Neuronal stem cell (in vitro differentiated cells): ENCODE measurements at regions not wholly inside any gene's neighbourhood (a gene's known extent, or its start where the extent isn't known, plus 50 kb on each side); places are given as distances from the start of the nearest gene placed in this dataset.

ENCODE experiments used
- DNase-seq: peaks from one replicate; pipeline ENCODE4 v3.0.0-alpha.2; 2013; ENCODE audit warnings: low spot score
- H2AFZ ChIP-seq: one replicate; pipeline ENCODE4 v1.6.1; 2013; ENCODE audit warnings: mild to moderate bottlenecking, low read length, inconsistent platforms
- H2AK5ac ChIP-seq: 2 replicates; pipeline ENCODE4 v1.6.1; 2013; ENCODE audit warnings: low read depth, mild to moderate bottlenecking, inconsistent platforms, low read length, moderate library complexity, mixed read lengths
- H2BK120ac ChIP-seq: 2 replicates; pipeline ENCODE4 v1.6.1; 2013; ENCODE audit warnings: low read depth, mild to moderate bottlenecking, inconsistent platforms, low read length, moderate library complexity, mixed read lengths
- H2BK12ac ChIP-seq: one replicate; pipeline ENCODE4 v1.6.1; 2013; ENCODE audit warnings: low read length, inconsistent platforms
- H2BK15ac ChIP-seq: 2 replicates; pipeline ENCODE4 v1.6.1; 2013; ENCODE audit warnings: mild to moderate bottlenecking, low read length, inconsistent platforms, mixed read lengths
- H2BK5ac ChIP-seq: one replicate; pipeline ENCODE4 v1.6.1; 2013; ENCODE audit warnings: inconsistent platforms, mild to moderate bottlenecking, low read length, moderate library complexity
- H3K14ac ChIP-seq: one replicate; pipeline ENCODE4 v1.6.1; 2013; ENCODE audit warnings: low read length, inconsistent platforms
- H3K18ac ChIP-seq: 2 replicates; pipeline ENCODE4 v1.6.1; 2013; ENCODE audit warnings: low read length, inconsistent platforms
- H3K23ac ChIP-seq: 2 replicates; pipeline ENCODE4 v1.6.1; 2013; ENCODE audit warnings: low read depth, mild to moderate bottlenecking, mixed read lengths, low read length, inconsistent platforms; ENCODE audit not compliant: poor library complexity
- H3K27ac ChIP-seq: replicated peaks from 3 replicates; pipeline ENCODE4 v1.5.1; 2013; ENCODE audit warnings: low read length, inconsistent platforms
- H3K27me3 ChIP-seq, 3 experiments: 2 replicates each; pipeline ENCODE4 v1.6.1; 2013; ENCODE audit warnings: low read length in 3 of 3, mild to moderate bottlenecking in 2 of 3, inconsistent platforms in 1 of 3, low read depth in 1 of 3, mixed read lengths in 1 of 3, moderate library complexity in 1 of 3; ENCODE audit not compliant: control insufficient read depth in 3 of 3, insufficient read depth in 3 of 3
- H3K36me3 ChIP-seq, 2 donors: replicated peaks in 1 of 2; 2 replicates each; pipeline ENCODE4 v1.6.1; 2013; ENCODE audit warnings: low read length in 2 of 2; ENCODE audit not compliant: control insufficient read depth in 2 of 2, insufficient read depth in 2 of 2
- H3K4ac ChIP-seq: 2 replicates; pipeline ENCODE4 v1.6.1; 2013; ENCODE audit warnings: inconsistent platforms, mild to moderate bottlenecking, low read length, moderate library complexity
- H3K4me1 ChIP-seq, 2 donors: 1 replicate in 1 of 2; 2 replicates in 1 of 2; pipeline ENCODE4 v1.6.1; 2013; ENCODE audit warnings: low read length in 2 of 2, low read depth in 1 of 2; ENCODE audit not compliant: control insufficient read depth in 2 of 2, insufficient read depth in 1 of 2
- H3K4me2 ChIP-seq: one replicate; pipeline ENCODE4 v1.6.1; 2013; ENCODE audit warnings: mild to moderate bottlenecking, low read length, inconsistent platforms; ENCODE audit not compliant: insufficient read depth, poor library complexity, severe bottlenecking
- H3K4me3 ChIP-seq, 2 donors: 2 replicates each; pipeline ENCODE4 v1.5.1; 2013; ENCODE audit warnings: low read length in 2 of 2, mild to moderate bottlenecking in 2 of 2, inconsistent platforms in 1 of 2, moderate library complexity in 1 of 2
- H3K79me1 ChIP-seq: one replicate; pipeline ENCODE4 v1.6.1; 2013; ENCODE audit warnings: low read depth, mild to moderate bottlenecking, inconsistent platforms, low read length, moderate library complexity
- H3K9ac ChIP-seq: one replicate; pipeline ENCODE4 v1.6.1; 2013; ENCODE audit warnings: mild to moderate bottlenecking, low read depth, low read length, inconsistent platforms; ENCODE audit not compliant: poor library complexity
- H3K9me3 ChIP-seq, 2 donors: replicated peaks in 1 of 2; 2 replicates each; pipeline versions ENCODE3 to v1.6.1; 2013; ENCODE audit warnings: low read length in 2 of 2, mild to moderate bottlenecking in 2 of 2, inconsistent platforms in 1 of 2, low read depth in 1 of 2, mixed read lengths in 1 of 2, moderate library complexity in 1 of 2; ENCODE audit not compliant: control insufficient read depth in 2 of 2, insufficient read depth in 1 of 2
- H4K8ac ChIP-seq: one replicate; pipeline ENCODE4 v1.6.1; 2013; ENCODE audit warnings: low read depth, mild to moderate bottlenecking, inconsistent platforms, low read length, moderate library complexity
- H4K91ac ChIP-seq: one replicate; pipeline ENCODE4 v1.6.1; 2013; ENCODE audit warnings: low read length, low read depth, mild to moderate bottlenecking, inconsistent platforms; ENCODE audit not compliant: poor library complexity
- WGBS, 2 donors: extraction: QIAGEN DNeasy Blood & Tissue Kit; methylation state at CpG; one replicate each; pipeline ENCODE4 v1.1.7; 2013; ENCODE audit warnings: missing lambda C conversion rate in 2 of 2, mixed read lengths in 1 of 2; ENCODE audit not compliant: insufficient read length in 2 of 2, insufficient replicate concordance in 1 of 2; ENCODE audit errors: extremely low coverage in 2 of 2; 5-methylcytosine and 5-hydroxymethylcytosine counted together

GRCh38 chr2:115946891-115947290, 1504.5 kb downstream of the DPP10 start:
- Histone ChIP-seq H3K4me3 (no peak overlapping the region), H3K36me3 (no peaks in the 10 kb centered on the region), H3K14ac (no peak overlapping the region), H2AK5ac (no peak overlapping the region), H2BK15ac (no peak overlapping the region), H2BK120ac (no peak overlapping the region), H3K9me3 (no peaks in the 10 kb centered on the region), H2BK5ac (no peak overlapping the region), H3K27me3 (no peaks in the 10 kb centered on the region), H3K4ac (no peak overlapping the region), H3K9ac (no peak overlapping the region), H2AFZ (no peak overlapping the region), H4K91ac (no peak overlapping the region), H3K23ac (no peak overlapping the region), H3K18ac (no peak overlapping the region), H3K79me1 (no peaks in the 10 kb centered on the region), H2BK12ac (no peak overlapping the region), H3K4me2 (no peak overlapping the region), H3K4me1 (no peaks in the 10 kb centered on the region), H4K8ac (no peak overlapping the region), H3K27ac (no peak overlapping the region)
- WGBS, 2 donors, result no CpG with 5 or more reads among the region's 2 CpGs
- no peak for DNase-seq

GRCh38 chr2:115976916-115977315, 1534.5 kb downstream of the DPP10 start:
- H3K4me2 ChIP-seq, result no peak overlapping the region
- no peak overlapping the region for H2AFZ ChIP-seq
- no peak overlapping the region for H2AK5ac ChIP-seq
- no peaks in the 10 kb centered on the region for H3K36me3 ChIP-seq
- no peak overlapping the region for H2BK15ac ChIP-seq
- WGBS, 2 donors, result no CpG with 5 or more reads among the region's 1 CpG
- H3K23ac ChIP-seq, result no peak overlapping the region
- no peak overlapping the region for H3K18ac ChIP-seq
- no peak overlapping the region for H2BK120ac ChIP-seq
- H3K4me3 ChIP-seq, result no peak overlapping the region
- peaks cover 0 to 1% of the 10 kb centered on the region in 2 donors for H3K4me1 ChIP-seq
- H3K14ac ChIP-seq, result no peak overlapping the region
- no peak overlapping the region for H4K8ac ChIP-seq
- no peak overlapping the region for H2BK5ac ChIP-seq
- no peaks in the 10 kb centered on the region for H3K27me3 ChIP-seq
- H3K27ac ChIP-seq, result no peak overlapping the region
- no peak overlapping the region for H4K91ac ChIP-seq
- no peak overlapping the region for H3K4ac ChIP-seq
- no peaks in the 10 kb centered on the region for H3K9me3 ChIP-seq
- DNase-seq, result no peak
- no peak overlapping the region for H3K9ac ChIP-seq
- H2BK12ac ChIP-seq, result no peak overlapping the region
- no peaks in the 10 kb centered on the region for H3K79me1 ChIP-seq

GRCh38 chr2:115999039-115999438, 1556.6 kb downstream of the DPP10 start:
- no peak overlapping the region for H2BK120ac ChIP-seq
- H3K18ac ChIP-seq, result no peak overlapping the region
- no peaks in the 10 kb centered on the region for H3K79me1 ChIP-seq
- H3K9ac ChIP-seq, result no peak overlapping the region
- H3K4ac ChIP-seq, result no peak overlapping the region
- DNase-seq, result no peak
- H3K4me1 ChIP-seq, result no peaks in the 10 kb centered on the region
- no peak overlapping the region for H2BK12ac ChIP-seq
- no peak overlapping the region for H3K4me3 ChIP-seq
- H3K23ac ChIP-seq, result no peak overlapping the region
- H3K14ac ChIP-seq, result no peak overlapping the region
- H3K27ac ChIP-seq, result no peak overlapping the region
- H4K91ac ChIP-seq, result no peak overlapping the region
- no peak overlapping the region for H3K4me2 ChIP-seq
- no peaks in the 10 kb centered on the region for H3K36me3 ChIP-seq
- H4K8ac ChIP-seq, result no peak overlapping the region
- no peak overlapping the region for H2BK5ac ChIP-seq
- H3K9me3 ChIP-seq, result no peaks in the 10 kb centered on the region
- no peak overlapping the region for H2BK15ac ChIP-seq
- no CpG with 5 or more reads among the region's 4 CpGs for WGBS, 2 donors
- no peak overlapping the region for H2AK5ac ChIP-seq
- H3K27me3 ChIP-seq, result no peaks in the 10 kb centered on the region
- no peak overlapping the region for H2AFZ ChIP-seq

- WGBS, 2 donors, result no CpG with 5 or more reads among the region's 2 CpGs
- H3K23ac ChIP-seq, result no peak overlapping the region
- H3K79me1 ChIP-seq, result no peaks in the 10 kb centered on the region
- H3K4ac ChIP-seq, result no peak overlapping the region
- H3K9ac ChIP-seq, result no peak overlapping the region
- no peak overlapping the region for H2BK12ac ChIP-seq
- H3K14ac ChIP-seq, result no peak overlapping the region
- H3K9me3 ChIP-seq, result no peaks in the 10 kb centered on the region
- H4K8ac ChIP-seq, result no peak overlapping the region
- no peak overlapping the region for H2BK15ac ChIP-seq
- H3K4me3 ChIP-seq, result no peak overlapping the region
- H3K18ac ChIP-seq, result no peak overlapping the region
- no peak overlapping the region for H4K91ac ChIP-seq
- H3K4me1 ChIP-seq, result no peaks in the 10 kb centered on the region
- no peaks in the 10 kb centered on the region for H3K27me3 ChIP-seq
- H3K4me2 ChIP-seq, result no peak overlapping the region
- DNase-seq, result no peak
- H3K27ac ChIP-seq, result no peak overlapping the region
- no peak overlapping the region for H2AK5ac ChIP-seq
- no peak overlapping the region for H2BK120ac ChIP-seq
- no peaks in the 10 kb centered on the region for H3K36me3 ChIP-seq
- H2BK5ac ChIP-seq, result no peak overlapping the region
- no peak overlapping the region for H2AFZ ChIP-seq
These were observed 1580.6 kb downstream of the DPP10 start for GRCh38 chr2:116023026-116023425.
